ENCODE measurements at regions not wholly inside any gene's neighbourhood (a gene's known extent, or its start where the extent isn't known, plus 50 kb on each side); places are given as distances from the start of the nearest gene placed in this dataset.

- no peaks in the 10 kb centered on the region for H3K27me3 ChIP-seq
- WGBS, 4 donors, result 53 to 60% (median 58%) methylated on average over 3 of the region's 3 CpGs
- H3K4me3 ChIP-seq, result peak overlapping the region in 1 of 12 donors; percentile 26
- DNase-seq (no peak), ATAC-seq (peak in 2 of 4 donors; percentile 0 to 7)
- TF ChIP-seq POLR2A (IDR thresholded peaks at IDR 0.05) (no peak), CTCF (IDR thresholded peaks at IDR 0.05) (no peak)
- H3K36me3 ChIP-seq, result no peaks in the 10 kb centered on the region
- intact Hi-C loops (cut with DNase I), result loop anchor here in 5 of 10 donors (5.0 to 10.0 kb wide), 5 partner anchors 88 to 365 kb away; partner anchors contain the start of gene C1orf21 (in 4 of the 5)
- no peaks in the 10 kb centered on the region for H3K9me3 ChIP-seq
- peak overlapping the region; percentile 79 to 92 (median 86) for H3K27ac ChIP-seq
- peaks cover 2 to 58% (median 39%) of the 10 kb centered on the region in 12 donors for H3K4me1 ChIP-seq
These were observed 89.5 kb upstream of the C1orf21 start for GRCh38 chr1:184297244-184297750.

- H3K9me3 ChIP-seq, result peaks cover 0 to 12% (median 0%) of the 10 kb centered on the region in 12 donors
- H3K4me1 ChIP-seq, result peaks cover 2 to 55% (median 39%) of the 10 kb centered on the region in 12 donors
- intact Hi-C loops (cut with DNase I), result loop anchor here in 5 of 10 donors (5.0 to 10.0 kb wide), 5 partner anchors 86 to 364 kb away; partner anchors contain the start of gene C1orf21 (in 4 of the 5)
- 51 to 65% (median 58%) methylated on average over 6 of the region's 6 CpGs for WGBS, 4 donors
- peak overlapping the region in 11 of 12 donors; percentile 7 to 89 (median 33) for H3K27ac ChIP-seq
- H3K27me3 ChIP-seq, result no peaks in the 10 kb centered on the region
- ATAC-seq, result peak in 1 of 4 donors; percentile 33
- no peaks in the 10 kb centered on the region for H3K36me3 ChIP-seq
- no peak overlapping the region for H3K4me3 ChIP-seq
- DNase-seq, result peak in 2 of 5 donors; percentile 23 to 46
- TF ChIP-seq POLR2A (IDR thresholded peaks at IDR 0.05) (no peak), CTCF (IDR thresholded peaks at IDR 0.05) (no peak)
These were observed 88.1 kb upstream of the C1orf21 start for GRCh38 chr1:184298440-184299405.

- WGBS, 4 donors, result 71 to 92% (median 87%) methylated on average over 2 of the region's 2 CpGs
- DNase-seq, result no peak
- H3K4me1 ChIP-seq, result peaks cover 2 to 50% (median 39%) of the 10 kb centered on the region in 12 donors
- H3K9me3 ChIP-seq, result peaks cover 0 to 13% (median 0%) of the 10 kb centered on the region in 12 donors
- peak overlapping the region in 6 of 12 donors; percentile 7 to 89 (median 29) for H3K27ac ChIP-seq
- TF ChIP-seq POLR2A (IDR thresholded peaks at IDR 0.05), result no peak
- no peak for TF ChIP-seq CTCF (IDR thresholded peaks at IDR 0.05)
- intact Hi-C loops (cut with DNase I), result loop anchor here in 5 of 10 donors (5.0 to 10.0 kb wide), 5 partner anchors 85 to 363 kb away; partner anchors contain the start of gene C1orf21 (in 4 of the 5)
- no peaks in the 10 kb centered on the region for H3K36me3 ChIP-seq
- H3K4me3 ChIP-seq, result no peak overlapping the region
- H3K27me3 ChIP-seq, result no peaks in the 10 kb centered on the region
- ATAC-seq, result no peak
These were observed 87.4 kb upstream of the C1orf21 start for GRCh38 chr1:184299406-184299790.

- intact Hi-C loops (cut with DNase I), result loop anchor here in 5 of 10 donors (5.0 to 10.0 kb wide), 5 partner anchors 85 to 363 kb away; partner anchors contain the start of gene C1orf21 (in 4 of the 5)
- no peak for ATAC-seq
These were observed 87.0 kb upstream of the C1orf21 start for GRCh38 chr1:184299796-184300195.

More at GRCh38 chr1:184299796-184300195, 87.0 kb upstream of the C1orf21 start:
- Histone ChIP-seq H3K27ac (peak overlapping the region in 1 of 12 donors; percentile 7), H3K27me3 (no peaks in the 10 kb centered on the region), H3K4me1 (peaks cover 2 to 50% (median 39%) of the 10 kb centered on the region in 12 donors), H3K36me3 (no peaks in the 10 kb centered on the region), H3K4me3 (no peak overlapping the region), H3K9me3 (peaks cover 0 to 13% (median 0%) of the 10 kb centered on the region in 12 donors)
- TF ChIP-seq CTCF (IDR thresholded peaks at IDR 0.05) (no peak), POLR2A (IDR thresholded peaks at IDR 0.05) (no peak)
- no peak for DNase-seq
- 75 to 85% (median 78%) methylated on average over 2 of the region's 2 CpGs for WGBS, 4 donors

Data from heart left ventricle (tissue), 16 donors.